GM19043 (cell line): ENCODE measurements at regions not wholly inside any gene's neighbourhood (a gene's known extent, or its start where the extent isn't known, plus 50 kb on each side); places are given as distances from the start of the nearest gene placed in this dataset.

ENCODE experiments used
- ATAC-seq: cut with Tn5 transposase; IDR thresholded peaks from one replicate; pipeline ENCODE4 v1.9.1; 2021; ENCODE audit warnings: low read depth; ENCODE audit not compliant: unreplicated experiment

- ATAC-seq, result no peak
Measured at GRCh38 chr5:171600741-171601265, 181.4 kb downstream of the FGF18 start.

DNA sequence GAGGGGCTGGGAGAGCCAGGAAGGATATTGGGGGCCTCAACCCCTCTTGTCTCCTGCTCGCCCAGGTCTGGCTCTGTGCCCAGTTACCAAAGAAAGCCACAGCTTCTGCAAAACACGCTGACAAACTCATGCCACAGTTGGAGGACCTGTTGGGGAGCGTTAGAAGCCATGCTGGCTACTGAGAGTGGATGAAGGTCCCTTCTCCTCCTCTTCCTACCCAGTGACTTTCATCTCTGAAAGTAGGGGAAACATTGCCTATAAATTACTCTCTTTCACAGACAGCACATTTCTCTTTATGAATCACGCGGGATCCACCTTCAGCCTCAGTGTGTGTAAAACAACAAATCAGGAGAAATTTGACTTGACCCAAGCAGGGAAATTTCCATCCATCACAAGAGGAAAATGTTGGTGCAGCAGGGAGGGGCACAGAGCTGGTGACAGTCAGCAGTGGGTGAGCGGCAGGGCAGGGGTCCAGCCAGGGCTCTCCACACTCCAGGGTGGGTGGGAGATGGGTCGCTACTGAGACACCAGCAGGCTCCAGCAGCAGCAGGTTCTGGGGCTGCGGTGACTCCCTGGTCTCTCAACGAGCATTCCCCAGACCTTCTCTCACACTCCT, 181.9 kb downstream of the FGF18 start:
- no peak for ATAC-seq

DNA sequence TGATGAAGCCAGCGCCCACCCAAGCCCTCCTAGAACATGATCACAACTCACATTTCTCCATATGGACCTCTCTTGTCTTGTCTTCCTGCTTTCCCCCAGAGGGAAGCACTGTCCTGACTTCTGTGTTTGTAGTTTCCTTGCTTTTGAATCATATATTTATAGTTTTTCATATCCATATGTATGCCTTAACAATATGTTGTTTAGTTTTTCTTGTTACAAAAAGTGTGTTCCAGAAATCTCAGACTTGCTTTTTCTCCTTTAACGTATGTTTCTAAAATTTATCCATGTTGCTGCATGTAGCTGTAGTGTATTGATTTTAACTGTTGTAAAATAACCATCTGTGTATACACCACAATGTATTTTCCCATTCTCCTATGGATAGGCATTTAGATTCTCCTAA, 182.0 kb upstream of the SMIM23 start:
- ATAC-seq, result no peak

DNA sequence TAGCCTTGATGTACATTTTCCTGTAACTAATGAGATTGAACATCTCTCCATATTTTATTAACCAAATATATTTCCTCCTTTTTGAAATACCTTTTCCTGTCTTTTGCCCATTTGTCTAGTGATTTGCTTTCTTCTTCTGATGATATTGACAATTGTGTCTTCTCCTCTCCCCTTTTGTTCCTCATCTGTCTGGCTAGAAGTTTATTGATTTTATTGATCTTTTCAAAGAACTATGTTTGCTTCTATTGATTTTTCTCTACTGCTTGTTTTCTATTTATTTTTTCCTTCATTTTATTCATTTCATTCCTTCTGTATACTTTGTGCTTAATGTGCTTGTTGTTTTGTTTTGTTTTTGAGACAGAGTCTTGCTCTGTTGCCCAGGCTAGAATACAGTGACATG, 181.4 kb upstream of the SMIM23 start:
- ATAC-seq, result no peak

DNA sequence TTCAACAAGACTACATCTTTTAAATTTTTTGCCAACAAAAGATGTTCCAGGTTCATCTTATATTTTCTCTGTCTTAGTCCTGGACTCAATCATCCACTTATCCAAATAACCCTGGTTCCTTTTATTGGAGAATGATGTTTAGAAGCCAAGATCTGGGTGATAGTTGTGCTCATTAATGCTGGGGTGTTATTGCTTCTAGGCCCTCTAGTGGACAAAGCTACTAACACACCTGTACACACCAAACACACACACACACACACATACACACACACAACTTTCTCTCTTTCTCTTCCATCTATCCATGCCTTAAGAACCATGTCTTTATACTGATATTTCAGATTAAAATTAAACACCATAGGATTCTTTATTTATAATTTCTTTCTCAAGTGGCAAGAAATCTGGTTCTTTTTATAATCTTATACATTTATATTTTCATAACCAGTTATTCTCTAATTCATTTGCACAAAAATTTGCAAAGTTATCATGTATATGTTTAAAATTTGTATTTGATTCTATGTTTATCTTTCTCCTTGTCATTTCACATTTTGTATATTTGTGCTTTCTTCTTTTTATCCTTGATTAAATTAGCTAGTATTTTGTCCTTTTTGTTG, 179.1 kb upstream of the SMIM23 start:
- no peak for ATAC-seq

GRCh38 chr5:171607863-171608262, 177.8 kb upstream of the SMIM23 start:
- no peak for ATAC-seq

- ATAC-seq, result no peak
Measured at GRCh38 chr5:171609806-171610452, 175.7 kb upstream of the SMIM23 start.

DNA sequence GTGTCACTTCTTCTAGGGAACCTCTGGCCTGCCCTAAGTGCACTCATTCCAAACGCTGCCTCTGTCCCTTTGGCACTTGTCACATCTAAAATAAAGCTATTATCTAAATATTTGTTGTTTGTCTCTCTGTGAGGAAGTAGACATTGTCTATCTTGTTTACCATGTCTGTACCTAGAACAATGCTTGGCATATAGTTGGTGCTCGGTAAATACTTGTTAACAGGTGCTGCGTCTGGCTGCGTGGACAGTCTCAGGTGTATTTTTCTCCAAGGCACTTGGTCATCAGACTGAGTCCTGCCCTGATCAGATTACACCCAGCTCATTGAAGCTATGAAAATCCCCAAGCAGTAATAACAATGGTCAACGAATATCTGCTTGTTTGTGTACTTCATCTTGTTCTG, 174.9 kb upstream of the SMIM23 start:
- no peak for ATAC-seq

DNA sequence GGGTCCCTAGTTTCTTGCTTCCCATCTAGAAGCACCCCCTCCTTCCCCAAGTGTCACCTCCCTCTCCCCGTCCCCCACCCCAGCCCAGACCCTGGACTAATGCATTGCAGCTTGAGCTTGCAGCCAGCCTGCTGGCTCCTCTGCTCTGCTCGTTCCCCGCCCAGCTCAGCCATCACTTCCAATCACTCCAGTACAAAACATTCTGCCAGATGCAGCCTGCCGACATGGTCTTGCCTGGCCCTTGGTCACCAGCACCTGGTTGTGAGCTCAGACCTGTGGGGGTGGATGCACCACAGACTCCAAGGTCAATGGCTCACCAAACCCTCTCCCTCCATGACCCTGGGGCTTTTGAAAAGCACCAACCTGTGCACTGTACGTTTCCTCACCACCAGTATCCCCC, 172.9 kb upstream of the SMIM23 start:
- no peak for ATAC-seq

DNA sequence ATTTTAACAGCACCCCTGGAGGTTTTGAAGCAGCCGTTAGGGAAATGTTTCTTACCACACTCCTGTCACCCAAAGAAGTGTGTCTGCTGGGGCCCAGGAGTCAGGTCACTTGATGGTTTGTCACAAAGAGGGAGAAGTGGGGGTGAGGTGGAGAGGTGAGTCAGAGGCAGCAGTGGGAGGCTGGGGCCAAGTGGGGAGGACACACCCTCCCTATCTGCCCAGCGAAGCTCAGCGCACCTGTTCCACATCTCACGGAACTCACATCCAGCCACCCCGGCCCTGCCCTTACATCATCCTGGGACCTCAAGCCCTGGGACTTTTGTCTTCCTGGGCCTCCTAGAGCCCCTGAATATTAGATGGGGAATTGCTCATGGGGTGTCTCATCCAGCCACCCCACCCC, 171.1 kb upstream of the SMIM23 start:
- no peak for ATAC-seq

- no peak for ATAC-seq
Measured at GRCh38 chr5:171614971-171615653, 170.5 kb upstream of the SMIM23 start.

- no peak for ATAC-seq
Measured at GRCh38 chr5:171615705-171616640, 169.6 kb upstream of the SMIM23 start.

- no peak for ATAC-seq
Measured at GRCh38 chr5:171617266-171617665, 168.4 kb upstream of the SMIM23 start.

- ATAC-seq, result no peak
Measured at GRCh38 chr5:171617817-171618591, 167.6 kb upstream of the SMIM23 start.

GRCh38 chr5:171619196-171619595, 166.4 kb upstream of the SMIM23 start:
- ATAC-seq, result no peak

- ATAC-seq, result no peak
Measured at GRCh38 chr5:171619744-171620143, 165.9 kb upstream of the SMIM23 start.

DNA sequence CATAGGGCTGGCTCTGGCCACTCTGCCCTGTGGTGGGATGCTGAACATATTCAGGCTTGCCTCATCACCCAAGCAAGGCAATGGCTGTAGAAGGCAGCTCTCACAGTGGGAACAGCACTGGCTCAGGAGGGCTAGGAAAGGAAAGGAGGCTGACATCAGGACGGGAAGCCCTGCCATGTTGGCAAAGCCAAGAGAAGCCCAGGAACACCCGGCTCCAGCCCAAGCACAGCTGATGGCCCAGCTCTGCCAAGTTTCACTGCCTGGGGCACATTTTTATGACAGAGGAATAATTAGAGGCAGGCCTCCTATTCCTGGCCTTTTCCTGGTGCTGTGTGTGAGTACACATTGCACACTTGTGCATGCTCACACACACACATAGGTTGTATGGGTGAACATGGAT, 163.6 kb upstream of the SMIM23 start:
- ATAC-seq, result no peak

- no peak for ATAC-seq
Measured at GRCh38 chr5:171623107-171623506, 162.5 kb upstream of the SMIM23 start.

DNA sequence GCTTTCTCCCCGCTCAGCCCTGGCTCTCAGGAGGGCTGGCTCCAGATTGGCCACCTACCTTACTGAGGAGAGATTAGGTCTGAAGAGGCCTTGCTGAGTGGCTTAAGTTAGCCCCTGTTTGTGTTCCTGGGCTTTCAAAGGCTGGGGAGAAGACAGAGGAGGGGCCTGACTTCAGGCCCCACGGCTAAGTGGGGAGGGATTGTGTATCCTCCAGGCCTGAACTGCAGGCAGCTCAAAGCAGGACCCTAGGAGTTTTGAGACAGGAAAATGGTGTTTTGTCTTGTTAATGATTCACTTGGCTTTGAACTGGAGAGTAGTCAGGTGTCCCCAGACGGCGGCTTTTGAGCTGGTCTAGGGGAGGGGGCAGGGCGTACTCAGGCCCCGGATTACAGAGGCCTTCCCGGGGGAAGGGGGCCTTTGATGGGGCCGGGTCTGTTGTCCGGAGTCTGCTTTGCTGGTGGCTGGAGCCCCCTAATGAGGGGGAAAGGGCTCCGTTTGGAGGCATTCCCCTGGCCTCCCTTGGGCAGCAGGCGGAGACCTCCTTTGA, 162.0 kb upstream of the SMIM23 start:
- no peak for ATAC-seq
